ENCODE measurements at regions not wholly inside any gene's neighbourhood (a gene's known extent, or its start where the extent isn't known, plus 50 kb on each side); places are given as distances from the start of the nearest gene placed in this dataset.
"Not testable (repeated sequence)": the region's sequence is repeated elsewhere in the genome, so short reads cannot be mapped to it uniquely, and the experiment has no call there.

- Histone ChIP-seq H3K9me3 (ENCODE audit: severe bottlenecking) (no peaks in the 10 kb centered on the region), H3K27me3 (ENCODE audit: insufficient read depth, low read depth, severe bottlenecking) (no peaks in the 10 kb centered on the region), H3K27ac (peak overlapping the region; percentile 69), H3K36me3 (no peaks in the 10 kb centered on the region), H3K4me3 (ENCODE audit: low read depth, low read length) (peak overlapping the region; percentile 26)
- DNase-seq, result peak; percentile 83
- TF ChIP-seq CTCF (IDR thresholded peaks at IDR 0.05; ENCODE audit: low read depth, low read length), result 0 out of 2 replicates have a peak, but pooled peaks have one; percentile 7
Measured at GRCh38 chr20:48025051-48025515, 239.8 kb upstream of the SULF2 start.

DNA sequence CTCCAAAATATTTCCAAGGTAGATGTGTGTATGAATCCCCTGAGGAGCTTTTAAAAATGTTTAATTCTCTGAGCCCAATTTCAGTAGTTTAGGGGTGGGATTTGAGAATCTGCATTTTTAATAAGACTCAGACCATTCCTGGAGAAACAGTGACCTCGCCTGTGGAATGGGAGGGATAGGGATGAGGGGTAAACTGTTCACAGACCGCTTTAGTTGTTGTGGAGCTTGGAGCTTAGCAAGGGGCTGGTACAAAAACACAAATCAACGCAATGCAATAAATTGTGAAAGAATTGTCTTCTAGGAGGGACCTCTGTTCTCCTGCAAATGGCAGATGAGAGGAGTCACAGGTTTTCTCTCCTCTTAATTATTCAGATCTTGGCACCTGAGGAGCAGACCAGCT is 239.3 kb upstream of the SULF2 start:
- no peak overlapping the region for H3K4me3 ChIP-seq (ENCODE audit: low read depth, low read length)
- no peak for DNase-seq
- no peaks in the 10 kb centered on the region for H3K36me3 ChIP-seq
- no peaks in the 10 kb centered on the region for H3K9me3 ChIP-seq (ENCODE audit: severe bottlenecking)
- peak overlapping the region; percentile 69 for H3K27ac ChIP-seq
- no peak for TF ChIP-seq CTCF (IDR thresholded peaks at IDR 0.05; ENCODE audit: low read depth, low read length)
- H3K27me3 ChIP-seq (ENCODE audit: insufficient read depth, low read depth, severe bottlenecking), result no peaks in the 10 kb centered on the region

GRCh38 chr20:48020696-48021095 is 235.4 kb upstream of the SULF2 start:
- H3K27me3 ChIP-seq (ENCODE audit: insufficient read depth, low read depth, severe bottlenecking); H3K27ac ChIP-seq; H3K9me3 ChIP-seq (ENCODE audit: severe bottlenecking); DNase-seq; H3K36me3 ChIP-seq; H3K4me3 ChIP-seq (ENCODE audit: low read depth, low read length): not testable (repeated sequence)

DNA sequence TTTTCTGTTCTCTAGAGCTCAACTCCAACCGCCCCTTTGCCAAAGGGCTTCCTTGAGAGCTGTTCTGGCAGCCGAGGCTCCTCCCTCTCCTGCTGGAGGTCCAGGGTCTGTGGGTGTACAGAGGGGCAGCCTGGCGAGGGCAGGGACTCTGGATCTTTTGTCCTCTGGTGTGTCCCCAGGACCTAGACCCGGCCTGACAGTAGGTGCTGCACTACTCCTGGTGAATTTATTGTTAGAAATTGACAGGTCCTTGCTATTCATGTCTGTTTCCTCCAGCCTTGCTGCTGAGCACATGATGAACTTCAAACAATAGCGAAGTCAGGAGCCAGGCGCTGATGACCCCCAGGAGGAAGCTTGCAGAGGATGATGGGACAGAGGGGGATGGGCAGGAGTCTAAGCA is 234.7 kb upstream of the SULF2 start:
- Histone ChIP-seq H3K27ac (no peak overlapping the region), H3K9me3 (ENCODE audit: severe bottlenecking) (no peaks in the 10 kb centered on the region), H3K4me3 (ENCODE audit: low read depth, low read length) (no peak overlapping the region), H3K36me3 (no peaks in the 10 kb centered on the region), H3K27me3 (ENCODE audit: insufficient read depth, low read depth, severe bottlenecking) (no peaks in the 10 kb centered on the region)
- no peak for TF ChIP-seq CTCF (IDR thresholded peaks at IDR 0.05; ENCODE audit: low read depth, low read length)
- DNase-seq, result no peak

- Histone ChIP-seq H3K36me3 (no peaks in the 10 kb centered on the region), H3K9me3 (ENCODE audit: severe bottlenecking) (no peaks in the 10 kb centered on the region), H3K27ac (no peak overlapping the region), H3K27me3 (ENCODE audit: insufficient read depth, low read depth, severe bottlenecking) (no peaks in the 10 kb centered on the region), H3K4me3 (ENCODE audit: low read depth, low read length) (no peak overlapping the region)
- TF ChIP-seq CTCF (IDR thresholded peaks at IDR 0.05; ENCODE audit: low read depth, low read length), result no peak
- DNase-seq, result no peak
Measured at GRCh38 chr20:48019496-48019895, 234.2 kb upstream of the SULF2 start.

- not testable (repeated sequence) for H3K4me3 ChIP-seq (ENCODE audit: low read depth, low read length); DNase-seq; H3K27ac ChIP-seq; H3K36me3 ChIP-seq; H3K9me3 ChIP-seq (ENCODE audit: severe bottlenecking); H3K27me3 ChIP-seq (ENCODE audit: insufficient read depth, low read depth, severe bottlenecking)
Measured at GRCh38 chr20:48018851-48019250, 233.6 kb upstream of the SULF2 start.

DNA sequence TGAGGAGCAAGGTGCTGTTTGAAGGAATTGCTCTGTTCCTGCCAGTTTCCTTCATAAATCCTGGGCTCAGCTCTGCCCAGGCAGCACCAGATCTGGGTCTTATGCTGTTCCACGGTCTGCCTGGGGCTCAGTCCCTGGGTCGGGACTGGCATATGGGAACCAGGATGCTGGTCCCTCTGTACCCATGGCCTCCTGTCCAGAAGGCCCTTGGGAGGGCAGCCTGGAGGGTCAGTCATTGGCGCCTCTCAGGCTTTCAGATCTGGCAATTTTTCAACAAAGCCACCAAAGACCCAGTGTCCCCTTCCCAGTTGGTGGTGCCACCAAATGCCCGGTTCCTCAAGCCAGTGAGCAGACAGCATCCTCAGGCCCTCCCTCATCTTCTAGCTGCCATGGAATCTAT is 232.7 kb upstream of the SULF2 start:
- H3K36me3 ChIP-seq, result no peaks in the 10 kb centered on the region
- no peak overlapping the region for H3K27ac ChIP-seq
- no peaks in the 10 kb centered on the region for H3K27me3 ChIP-seq (ENCODE audit: insufficient read depth, low read depth, severe bottlenecking)
- no peak for DNase-seq
- no peak overlapping the region for H3K4me3 ChIP-seq (ENCODE audit: low read depth, low read length)
- no peaks in the 10 kb centered on the region for H3K9me3 ChIP-seq (ENCODE audit: severe bottlenecking)
- TF ChIP-seq CTCF (IDR thresholded peaks at IDR 0.05; ENCODE audit: low read depth, low read length), result no peak

Data from WERI-Rb-1 (cell line).